ENCODE measurements at regions not wholly inside any gene's neighbourhood (a gene's known extent, or its start where the extent isn't known, plus 50 kb on each side); places are given as distances from the start of the nearest gene placed in this dataset.

- no peak for DNase-seq
These were observed 122.1 kb upstream of the TPRG1 start for GRCh38 chr3:189049458-189050236.

GRCh38 chr3:189053322-189053721 is 118.4 kb upstream of the TPRG1 start:
- DNase-seq: no peak

- no peak for DNase-seq
These were observed 115.0 kb upstream of the TPRG1 start for GRCh38 chr3:189056646-189057335.

GRCh38 chr3:189057369-189057768 is 114.4 kb upstream of the TPRG1 start:
- DNase-seq: no peak

GRCh38 chr3:189058071-189058470 is 113.7 kb upstream of the TPRG1 start:
- no peak for DNase-seq

- no peak for DNase-seq
These were observed 100.8 kb upstream of the TPRG1 start for GRCh38 chr3:189070965-189071364.

- no peak for DNase-seq
These were observed 100.3 kb upstream of the TPRG1 start for GRCh38 chr3:189071446-189071845.

- no peak for DNase-seq
These were observed 95.3 kb upstream of the TPRG1 start for GRCh38 chr3:189076449-189076848.

- DNase-seq: no peak
These were observed 91.0 kb upstream of the TPRG1 start for GRCh38 chr3:189080745-189081144.

- DNase-seq: no peak
These were observed 88.9 kb upstream of the TPRG1 start for GRCh38 chr3:189082666-189083427.

GRCh38 chr3:189084620-189085019 is 87.2 kb upstream of the TPRG1 start:
- no peak for DNase-seq

- no peak for DNase-seq
These were observed 79.2 kb upstream of the TPRG1 start for GRCh38 chr3:189092547-189092946.

- DNase-seq: no peak
These were observed 77.2 kb upstream of the TPRG1 start for GRCh38 chr3:189094539-189094938.

GRCh38 chr3:189096092-189096491 is 75.7 kb upstream of the TPRG1 start:
- DNase-seq: no peak

GRCh38 chr3:189099031-189099471 is 72.7 kb upstream of the TPRG1 start:
- DNase-seq: no peak

GRCh38 chr3:189099505-189100290 is 72.1 kb upstream of the TPRG1 start:
- DNase-seq: no peak

- DNase-seq: no peak
These were observed 70.9 kb upstream of the TPRG1 start for GRCh38 chr3:189100866-189101265.

GRCh38 chr3:189101594-189101993 is 70.2 kb upstream of the TPRG1 start:
- DNase-seq: no peak

GRCh38 chr3:189103208-189103607 is 68.6 kb upstream of the TPRG1 start:
- peak; percentile 22 for DNase-seq

GRCh38 chr3:189108067-189108466 is 63.7 kb upstream of the TPRG1 start:
- DNase-seq: peak; percentile 53

- DNase-seq: no peak
These were observed 63.0 kb upstream of the TPRG1 start for GRCh38 chr3:189108735-189109134.

GRCh38 chr3:189109145-189109544 is 62.6 kb upstream of the TPRG1 start:
- DNase-seq: no peak

- no peak for DNase-seq
These were observed 54.7 kb upstream of the TPRG1 start for GRCh38 chr3:189117087-189117486.
